ENCODE measurements at regions not wholly inside any gene's neighbourhood (a gene's known extent, or its start where the extent isn't known, plus 50 kb on each side); places are given as distances from the start of the nearest gene placed in this dataset.
"Not testable (repeated sequence)": the region's sequence is repeated elsewhere in the genome, so short reads cannot be mapped to it uniquely, and the experiment has no call there.

DNA sequence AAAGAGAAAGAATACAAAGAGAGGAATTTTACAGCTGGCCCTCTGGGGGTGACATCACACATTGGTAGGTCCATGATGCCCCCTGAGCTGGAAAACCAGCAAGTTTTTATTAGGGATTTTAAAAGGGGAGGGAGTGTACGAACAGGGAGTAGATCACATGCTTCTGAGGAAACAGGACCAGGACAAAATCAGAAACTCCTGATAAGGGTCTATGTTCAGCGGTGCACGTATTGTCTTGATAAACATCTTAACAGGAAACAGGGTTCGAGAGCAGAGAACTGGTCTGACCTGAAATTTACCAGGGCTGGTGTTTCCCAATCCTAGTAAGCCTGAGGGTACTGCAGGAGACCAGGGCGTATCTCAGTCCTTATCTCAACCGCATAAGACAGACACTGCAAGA, 530.6 kb upstream of the ZNF717 start:
- H3K27me3 Mint-ChIP-seq; DNase-seq; H3K27ac Mint-ChIP-seq; H3K9me3 Mint-ChIP-seq; H3K4me3 Mint-ChIP-seq; H3K36me3 Mint-ChIP-seq (ENCODE audit: low read depth); intact Hi-C loops (cut with micrococcal nuclease); H3K4me1 Mint-ChIP-seq: not testable (repeated sequence)

DNA sequence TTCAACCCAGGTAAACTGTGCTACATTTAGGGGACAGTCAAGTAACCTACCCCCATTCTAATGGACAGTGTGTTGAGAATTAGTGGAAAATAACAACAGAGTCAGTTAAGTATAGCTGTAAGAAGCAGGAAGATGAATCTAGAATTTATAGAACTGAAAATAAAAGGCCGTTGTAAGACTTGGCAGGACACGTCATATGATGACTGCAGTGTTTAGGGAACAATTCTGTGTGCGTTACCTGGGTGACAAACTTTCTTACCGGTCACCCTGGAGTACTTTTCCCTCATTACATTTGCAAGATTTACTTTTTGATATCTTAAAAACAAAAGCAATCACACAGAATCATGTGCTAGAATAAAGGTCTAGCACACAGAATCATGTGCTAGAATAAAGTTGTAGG, 536.3 kb upstream of the ZNF717 start:
- no peaks in the 10 kb centered on the region for H3K27me3 Mint-ChIP-seq
- no peak for DNase-seq
- H3K4me3 Mint-ChIP-seq, result no peak overlapping the region
- intact Hi-C loops (cut with micrococcal nuclease), result no loop called here
- H3K36me3 Mint-ChIP-seq (ENCODE audit: low read depth), result no peaks in the 10 kb centered on the region
- no peak overlapping the region for H3K27ac Mint-ChIP-seq
- peaks cover 3% of the 10 kb centered on the region for H3K9me3 Mint-ChIP-seq
- no peaks in the 10 kb centered on the region for H3K4me1 Mint-ChIP-seq

- Mint-ChIP-seq H3K9me3 (peaks cover 3% of the 10 kb centered on the region), H3K27me3 (no peaks in the 10 kb centered on the region), H3K4me1 (no peaks in the 10 kb centered on the region), H3K4me3 (no peak overlapping the region), H3K27ac (no peak overlapping the region), H3K36me3 (ENCODE audit: low read depth) (no peaks in the 10 kb centered on the region)
- intact Hi-C loops (cut with micrococcal nuclease), result no loop called here
- DNase-seq, result no peak
Measured at GRCh38 chr3:76324101-76324500, 538.8 kb upstream of the ZNF717 start.

GRCh38 chr3:76345878-76346277, 560.5 kb upstream of the ZNF717 start:
- Mint-ChIP-seq H3K36me3 (ENCODE audit: low read depth) (no peaks in the 10 kb centered on the region), H3K27ac (no peak overlapping the region), H3K4me1 (no peaks in the 10 kb centered on the region), H3K27me3 (no peaks in the 10 kb centered on the region), H3K9me3 (peaks cover 10% of the 10 kb centered on the region), H3K4me3 (no peak overlapping the region)
- intact Hi-C loops (cut with micrococcal nuclease), result no loop called here
- DNase-seq, result no peak

GRCh38 chr3:76346690-76347089, 561.3 kb upstream of the ZNF717 start:
- no peaks in the 10 kb centered on the region for H3K27me3 Mint-ChIP-seq
- intact Hi-C loops (cut with micrococcal nuclease), result no loop called here
- H3K4me3 Mint-ChIP-seq, result no peak overlapping the region
- peaks cover 10% of the 10 kb centered on the region for H3K9me3 Mint-ChIP-seq
- no peak overlapping the region for H3K27ac Mint-ChIP-seq
- no peaks in the 10 kb centered on the region for H3K36me3 Mint-ChIP-seq (ENCODE audit: low read depth)
- no peaks in the 10 kb centered on the region for H3K4me1 Mint-ChIP-seq
- DNase-seq, result no peak

DNA sequence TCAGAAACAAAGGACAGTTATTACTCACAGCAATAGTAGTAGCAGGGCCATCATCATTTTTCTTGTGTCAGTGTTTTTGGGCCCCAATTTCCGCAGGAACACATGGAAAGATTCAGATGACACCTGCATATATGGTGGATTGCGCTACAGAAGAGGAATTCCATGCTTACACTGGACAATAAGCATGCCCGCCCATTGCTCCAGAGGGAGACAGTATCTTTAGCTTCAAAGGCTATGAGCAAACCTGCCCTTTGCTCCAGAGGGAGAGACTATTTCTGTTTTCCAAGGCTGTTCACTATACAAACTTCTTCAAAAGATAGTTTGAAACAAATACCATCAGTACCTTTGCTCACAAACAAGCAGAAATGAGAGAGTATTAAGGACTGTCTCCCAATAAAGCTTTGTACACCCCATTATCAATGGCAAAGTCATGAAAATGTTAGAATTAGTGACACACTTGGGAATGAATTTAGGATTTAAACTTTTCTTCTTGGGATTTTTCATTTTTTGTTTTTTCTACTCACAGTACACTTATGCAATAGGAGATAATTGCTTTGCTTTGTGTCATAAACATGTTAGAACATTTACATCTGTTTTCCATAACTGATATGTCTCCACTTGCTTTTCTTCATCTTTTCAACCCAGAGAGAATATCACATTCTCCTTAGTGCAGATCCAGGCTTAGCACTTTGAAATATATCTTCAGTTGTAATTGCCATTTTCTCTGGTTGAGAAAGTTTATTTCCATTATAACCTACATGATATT, 564.5 kb upstream of the ZNF717 start:
- Mint-ChIP-seq H3K27me3 (no peaks in the 10 kb centered on the region), H3K4me1 (no peaks in the 10 kb centered on the region), H3K36me3 (ENCODE audit: low read depth) (no peaks in the 10 kb centered on the region), H3K9me3 (peaks cover 8% of the 10 kb centered on the region), H3K4me3 (no peak overlapping the region), H3K27ac (no peak overlapping the region)
- no peak for DNase-seq
- intact Hi-C loops (cut with micrococcal nuclease), result no loop called here

DNA sequence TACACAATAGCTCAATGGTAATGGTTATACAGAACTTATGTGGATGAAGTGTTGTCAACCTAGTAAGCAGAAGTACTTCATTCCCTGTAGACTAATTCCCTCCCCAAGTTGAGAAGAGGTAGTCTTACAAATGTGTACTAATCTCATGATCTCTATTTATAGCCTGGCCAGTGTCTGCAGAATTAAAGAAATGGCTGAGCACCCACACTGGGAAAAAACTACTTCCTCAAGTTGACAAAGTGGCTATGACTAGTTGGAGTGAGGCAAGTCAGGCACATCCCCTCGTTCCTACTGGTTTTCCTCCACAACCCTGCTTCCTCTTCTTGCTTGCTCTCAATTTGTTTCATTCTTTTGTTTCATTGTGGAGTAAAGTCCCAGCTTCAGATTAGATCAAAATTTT, 566.7 kb upstream of the ZNF717 start:
- no peak for DNase-seq
- H3K27ac Mint-ChIP-seq, result no peak overlapping the region
- no peak overlapping the region for H3K4me3 Mint-ChIP-seq
- intact Hi-C loops (cut with micrococcal nuclease), result no loop called here
- no peaks in the 10 kb centered on the region for H3K36me3 Mint-ChIP-seq (ENCODE audit: low read depth)
- H3K27me3 Mint-ChIP-seq, result no peaks in the 10 kb centered on the region
- no peaks in the 10 kb centered on the region for H3K4me1 Mint-ChIP-seq
- H3K9me3 Mint-ChIP-seq, result peaks cover 4% of the 10 kb centered on the region

GRCh38 chr3:76352511-76353284, 567.3 kb upstream of the ZNF717 start:
- Mint-ChIP-seq H3K9me3 (peaks cover 4% of the 10 kb centered on the region), H3K4me3 (no peak overlapping the region), H3K36me3 (ENCODE audit: low read depth) (no peaks in the 10 kb centered on the region), H3K27ac (no peak overlapping the region), H3K4me1 (no peaks in the 10 kb centered on the region), H3K27me3 (no peaks in the 10 kb centered on the region)
- intact Hi-C loops (cut with micrococcal nuclease), result no loop called here
- DNase-seq, result no peak

DNA sequence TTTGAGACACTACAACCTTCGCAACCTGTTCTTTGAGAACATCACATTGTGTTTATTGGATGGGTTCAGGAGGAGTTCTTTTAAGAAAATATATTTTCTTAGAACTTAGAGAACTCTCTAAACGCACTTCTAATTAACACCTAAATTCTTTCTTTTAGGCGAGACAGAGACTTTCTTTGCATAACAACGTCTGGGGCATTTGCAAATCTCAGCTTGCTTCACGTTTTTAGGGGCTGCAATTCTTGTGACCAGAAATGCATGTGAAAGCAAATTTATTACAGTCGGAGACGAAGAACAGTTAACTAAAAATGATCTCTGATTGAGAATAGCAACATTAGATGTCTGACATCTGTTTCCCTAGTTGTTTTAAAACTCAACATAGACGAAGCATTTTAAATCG, 568.3 kb upstream of the ZNF717 start:
- Mint-ChIP-seq H3K4me3 (no peak overlapping the region), H3K36me3 (ENCODE audit: low read depth) (no peaks in the 10 kb centered on the region), H3K4me1 (no peaks in the 10 kb centered on the region), H3K27ac (no peak overlapping the region), H3K9me3 (peaks cover 5% of the 10 kb centered on the region), H3K27me3 (no peaks in the 10 kb centered on the region)
- intact Hi-C loops (cut with micrococcal nuclease), result no loop called here
- DNase-seq, result no peak

GRCh38 chr3:76361010-76361409, 575.7 kb upstream of the ZNF717 start:
- H3K9me3 Mint-ChIP-seq, result peaks cover 11% of the 10 kb centered on the region
- no peak for DNase-seq
- H3K4me1 Mint-ChIP-seq, result no peaks in the 10 kb centered on the region
- H3K4me3 Mint-ChIP-seq, result no peak overlapping the region
- H3K27ac Mint-ChIP-seq, result no peak overlapping the region
- intact Hi-C loops (cut with micrococcal nuclease), result no loop called here
- H3K36me3 Mint-ChIP-seq (ENCODE audit: low read depth), result no peaks in the 10 kb centered on the region
- no peaks in the 10 kb centered on the region for H3K27me3 Mint-ChIP-seq

DNA sequence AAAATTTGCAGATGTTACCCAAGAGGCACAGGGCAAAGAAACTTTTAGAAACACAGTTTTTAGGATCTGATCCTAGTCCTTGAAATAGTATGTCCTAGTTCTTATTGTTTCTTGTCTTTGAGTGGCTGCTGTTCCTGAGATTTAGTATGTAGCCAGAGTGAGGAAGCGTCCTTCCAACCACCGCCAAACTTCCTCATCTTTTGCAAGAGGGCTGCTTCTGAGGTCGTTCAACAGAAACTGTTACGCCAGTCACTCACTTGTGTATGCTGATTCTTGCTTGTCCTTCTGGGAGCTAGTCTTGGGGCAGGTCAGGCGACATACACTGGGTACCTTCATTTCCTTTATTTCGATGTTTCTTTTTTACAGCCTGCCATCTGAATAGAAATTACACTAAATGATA, 577.3 kb upstream of the ZNF717 start:
- no peaks in the 10 kb centered on the region for H3K36me3 Mint-ChIP-seq (ENCODE audit: low read depth)
- H3K4me1 Mint-ChIP-seq, result no peaks in the 10 kb centered on the region

DNA sequence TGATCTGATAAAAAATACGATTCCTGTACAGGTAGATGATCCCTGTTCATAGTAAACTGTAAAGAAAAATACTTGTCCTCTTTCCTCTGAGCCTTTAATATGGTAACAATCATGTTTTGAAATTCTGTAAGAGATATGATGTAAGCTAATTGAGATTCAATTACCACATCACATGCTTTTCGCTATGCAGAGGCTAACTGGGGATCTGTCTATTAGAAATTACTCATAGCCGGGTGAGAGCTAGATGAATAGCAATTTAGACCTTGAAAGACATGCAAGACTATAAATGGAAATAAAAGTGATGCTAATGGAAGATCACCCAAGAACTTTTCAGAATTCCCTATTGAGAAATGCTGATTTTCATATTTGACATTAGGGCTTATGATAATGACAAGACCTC, 579.9 kb upstream of the ZNF717 start:
- intact Hi-C loops (cut with micrococcal nuclease), result no loop called here
- Mint-ChIP-seq H3K36me3 (ENCODE audit: low read depth) (no peaks in the 10 kb centered on the region), H3K4me3 (no peak overlapping the region), H3K9me3 (peaks cover 13% of the 10 kb centered on the region), H3K27me3 (no peaks in the 10 kb centered on the region), H3K27ac (no peak overlapping the region), H3K4me1 (no peaks in the 10 kb centered on the region)
- DNase-seq, result no peak

More for the DNA sequence above, 577.3 kb upstream of the ZNF717 start:
- intact Hi-C loops (cut with micrococcal nuclease), result no loop called here
- H3K27me3 Mint-ChIP-seq, result no peaks in the 10 kb centered on the region
- H3K9me3 Mint-ChIP-seq, result peaks cover 14% of the 10 kb centered on the region
- H3K4me3 Mint-ChIP-seq, result no peak overlapping the region
- no peak overlapping the region for H3K27ac Mint-ChIP-seq
- DNase-seq, result no peak

DNA sequence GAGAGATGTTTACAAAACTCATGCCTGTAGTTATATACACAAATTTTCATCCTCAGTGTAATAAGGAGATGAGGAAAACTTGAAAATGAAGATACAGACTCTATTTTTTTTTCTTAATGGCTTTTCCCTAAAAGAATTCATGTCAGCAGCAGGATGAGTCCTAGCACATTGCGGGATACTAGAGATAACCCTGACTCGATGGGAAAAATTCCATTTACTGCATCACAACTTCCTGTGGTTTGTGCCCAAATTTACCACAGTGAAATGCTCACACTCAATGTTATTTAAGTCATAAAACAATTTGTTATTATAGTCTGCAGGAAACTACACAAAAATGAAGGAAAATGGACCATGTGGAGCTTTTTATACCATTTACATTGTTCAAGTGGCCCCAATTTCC, 581.9 kb upstream of the ZNF717 start:
- Mint-ChIP-seq H3K36me3 (ENCODE audit: low read depth) (no peaks in the 10 kb centered on the region), H3K27ac (no peak overlapping the region), H3K9me3 (peaks cover 13% of the 10 kb centered on the region), H3K27me3 (no peaks in the 10 kb centered on the region), H3K4me1 (no peaks in the 10 kb centered on the region), H3K4me3 (no peak overlapping the region)
- intact Hi-C loops (cut with micrococcal nuclease), result no loop called here
- DNase-seq, result no peak

DNA sequence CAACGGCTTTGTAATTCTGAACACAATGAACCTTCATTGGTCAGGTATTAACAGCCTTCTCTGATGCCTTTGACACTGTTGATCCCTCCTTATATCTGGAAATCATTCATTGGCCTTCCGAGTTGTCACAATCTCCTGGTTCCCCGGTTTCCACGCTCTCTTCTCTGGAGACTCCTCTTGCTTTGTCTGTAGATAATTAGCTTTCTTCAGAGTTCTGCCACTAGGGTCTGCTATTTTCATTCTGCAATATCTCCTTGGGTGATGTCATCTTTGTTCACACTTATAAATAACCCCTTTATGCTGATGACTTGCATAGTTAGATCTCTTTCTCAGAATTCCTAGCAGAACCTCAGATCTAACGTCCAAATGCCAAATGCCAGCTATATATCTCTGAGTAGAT, 583.8 kb upstream of the ZNF717 start:
- no peak for DNase-seq
- Mint-ChIP-seq H3K27me3 (no peaks in the 10 kb centered on the region), H3K27ac (no peak overlapping the region), H3K9me3 (peaks cover 11% of the 10 kb centered on the region), H3K36me3 (ENCODE audit: low read depth) (no peaks in the 10 kb centered on the region), H3K4me3 (no peak overlapping the region), H3K4me1 (no peaks in the 10 kb centered on the region)
- intact Hi-C loops (cut with micrococcal nuclease), result no loop called here
